Ascending aorta (tissue), 2 donors: ENCODE measurements at regions not wholly inside any gene's neighbourhood (a gene's known extent, or its start where the extent isn't known, plus 50 kb on each side); places are given as distances from the start of the nearest gene placed in this dataset.

ENCODE experiments used
- DNase-seq, 2 donors: peaks; one replicate each; pipeline ENCODE4 v3.0.0-alpha.2; 2019; ENCODE audit warnings: low spot score in 2 of 2
- H3K27ac ChIP-seq, 2 donors: fragments of 200-600 bp; sonication (generic); one replicate each; pipeline ENCODE4 v1.5.1; 2016 to 2017; ENCODE audit warnings: mild to moderate bottlenecking in 1 of 2
- H3K27me3 ChIP-seq: fragments of 200-600 bp; sonication (generic); one replicate; pipeline ENCODE4 v1.5.1; 2017
- H3K36me3 ChIP-seq, 2 donors: fragments of 200-600 bp; sonication (generic); one replicate each; pipeline ENCODE4 v1.5.1; 2016
- H3K4me1 ChIP-seq, 2 donors: fragments of 200-600 bp; sonication (generic); one replicate each; pipeline ENCODE4 v1.5.1; 2016 to 2017; ENCODE audit warnings: mild to moderate bottlenecking in 1 of 2
- H3K4me3 ChIP-seq, 2 donors: fragments of 200-600 bp; sonication (generic); one replicate each; pipeline ENCODE4 v1.5.1; 2016 to 2017; ENCODE audit warnings: mild to moderate bottlenecking in 1 of 2
- H3K9me3 ChIP-seq, 2 donors: fragments of 200-600 bp; sonication (generic); one replicate each; pipeline ENCODE4 v1.5.1; 2016
- intact Hi-C: fragments of 100-400 bp; cut with DNase I; formaldehyde crosslinking; loops from one replicate; pipeline ENCODE4 v1.15.1; 2023
- TF ChIP-seq, protein P1 (sequence below), 3 experiments: fragments of 200-600 bp in 2 of 3; fragments of 450-650 bp in 1 of 3; sonication (generic) in 2 of 3; IDR thresholded peaks; one replicate each; pipeline ENCODE4 v1.5.1; 2016 to 2019; ENCODE audit warnings: antibody characterized with exemption in 3 of 3, mild to moderate bottlenecking in 1 of 3, moderate library complexity in 1 of 3

GRCh38 chr15:79678032-79678701 is 218.6 kb downstream of the MTHFS start:
- intact Hi-C loops = no loop called here
- TF ChIP-seq, protein P1, sequence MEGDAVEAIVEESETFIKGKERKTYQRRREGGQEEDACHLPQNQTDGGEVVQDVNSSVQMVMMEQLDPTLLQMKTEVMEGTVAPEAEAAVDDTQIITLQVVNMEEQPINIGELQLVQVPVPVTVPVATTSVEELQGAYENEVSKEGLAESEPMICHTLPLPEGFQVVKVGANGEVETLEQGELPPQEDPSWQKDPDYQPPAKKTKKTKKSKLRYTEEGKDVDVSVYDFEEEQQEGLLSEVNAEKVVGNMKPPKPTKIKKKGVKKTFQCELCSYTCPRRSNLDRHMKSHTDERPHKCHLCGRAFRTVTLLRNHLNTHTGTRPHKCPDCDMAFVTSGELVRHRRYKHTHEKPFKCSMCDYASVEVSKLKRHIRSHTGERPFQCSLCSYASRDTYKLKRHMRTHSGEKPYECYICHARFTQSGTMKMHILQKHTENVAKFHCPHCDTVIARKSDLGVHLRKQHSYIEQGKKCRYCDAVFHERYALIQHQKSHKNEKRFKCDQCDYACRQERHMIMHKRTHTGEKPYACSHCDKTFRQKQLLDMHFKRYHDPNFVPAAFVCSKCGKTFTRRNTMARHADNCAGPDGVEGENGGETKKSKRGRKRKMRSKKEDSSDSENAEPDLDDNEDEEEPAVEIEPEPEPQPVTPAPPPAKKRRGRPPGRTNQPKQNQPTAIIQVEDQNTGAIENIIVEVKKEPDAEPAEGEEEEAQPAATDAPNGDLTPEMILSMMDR (IDR thresholded peaks at IDR 0.05) = no peak
- no peak for DNase-seq
- Histone ChIP-seq H3K36me3 (no peaks in the 10 kb centered on the region), H3K27ac (no peak overlapping the region), H3K4me1 (no peaks in the 10 kb centered on the region), H3K27me3 (no peaks in the 10 kb centered on the region), H3K4me3 (no peak overlapping the region), H3K9me3 (no peaks in the 10 kb centered on the region)

GRCh38 chr15:79680720-79681119 is 216.1 kb downstream of the MTHFS start:
- TF ChIP-seq, protein P1 (IDR thresholded peaks at IDR 0.05) = no peak
- intact Hi-C loops = no loop called here
- H3K27me3 ChIP-seq = no peaks in the 10 kb centered on the region
- no peaks in the 10 kb centered on the region for H3K9me3 ChIP-seq
- no peak overlapping the region for H3K27ac ChIP-seq
- H3K4me1 ChIP-seq = no peaks in the 10 kb centered on the region
- H3K36me3 ChIP-seq = no peaks in the 10 kb centered on the region
- no peak for DNase-seq
- no peak overlapping the region for H3K4me3 ChIP-seq

DNA sequence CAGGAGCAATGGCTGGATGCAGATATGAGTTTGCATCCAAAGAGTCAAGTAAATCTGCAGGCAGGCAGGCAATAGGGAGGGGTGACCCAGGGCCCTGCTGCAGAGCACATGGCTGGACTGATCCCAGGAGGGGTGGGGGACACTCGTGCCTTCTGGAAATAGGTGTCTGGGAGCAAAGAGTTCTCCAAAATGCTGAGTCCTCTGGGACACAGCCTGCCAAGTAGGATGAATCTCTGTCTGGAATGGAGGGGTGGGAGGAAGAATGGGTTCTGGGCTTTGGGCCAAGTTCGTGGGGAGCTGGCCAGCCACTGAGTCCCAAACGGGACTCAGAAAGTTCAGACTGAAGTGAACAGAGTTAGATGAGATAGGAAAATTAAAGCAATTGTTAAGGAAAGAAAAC is 214.5 kb downstream of the MTHFS start:
- TF ChIP-seq, protein P1 (IDR thresholded peaks at IDR 0.05) = no peak
- Histone ChIP-seq H3K27me3 (no peaks in the 10 kb centered on the region), H3K4me1 (no peaks in the 10 kb centered on the region), H3K9me3 (no peaks in the 10 kb centered on the region), H3K36me3 (no peaks in the 10 kb centered on the region), H3K4me3 (no peak overlapping the region), H3K27ac (no peak overlapping the region)
- intact Hi-C loops = no loop called here
- no peak for DNase-seq

DNA sequence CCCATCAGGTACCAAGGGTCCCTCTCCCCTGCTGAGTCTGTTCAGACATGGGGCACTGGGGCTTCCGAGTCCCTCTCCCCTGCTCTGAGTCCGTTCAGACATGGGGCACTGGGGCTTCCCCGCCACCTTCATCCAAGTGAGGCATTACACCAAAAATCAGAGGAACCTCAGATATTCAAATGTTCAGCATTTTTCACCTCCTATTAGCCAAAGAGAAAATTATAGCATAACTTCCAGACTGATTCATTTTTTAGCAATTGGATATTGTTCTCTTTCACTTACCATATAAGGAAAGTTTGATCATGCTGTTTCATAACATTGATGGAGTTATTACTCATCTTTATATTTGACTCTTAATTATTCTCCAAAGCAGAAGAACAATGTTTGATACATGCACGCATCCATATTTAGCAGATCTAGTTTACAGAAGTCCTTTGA is 213.9 kb downstream of the MTHFS start:
- DNase-seq = no peak
- H3K4me1 ChIP-seq = no peaks in the 10 kb centered on the region
- TF ChIP-seq, protein P1 (IDR thresholded peaks at IDR 0.05) = no peak
- H3K27me3 ChIP-seq = no peaks in the 10 kb centered on the region
- no peaks in the 10 kb centered on the region for H3K9me3 ChIP-seq
- intact Hi-C loops = no loop called here
- no peak overlapping the region for H3K27ac ChIP-seq
- no peaks in the 10 kb centered on the region for H3K36me3 ChIP-seq
- H3K4me3 ChIP-seq = no peak overlapping the region

DNA sequence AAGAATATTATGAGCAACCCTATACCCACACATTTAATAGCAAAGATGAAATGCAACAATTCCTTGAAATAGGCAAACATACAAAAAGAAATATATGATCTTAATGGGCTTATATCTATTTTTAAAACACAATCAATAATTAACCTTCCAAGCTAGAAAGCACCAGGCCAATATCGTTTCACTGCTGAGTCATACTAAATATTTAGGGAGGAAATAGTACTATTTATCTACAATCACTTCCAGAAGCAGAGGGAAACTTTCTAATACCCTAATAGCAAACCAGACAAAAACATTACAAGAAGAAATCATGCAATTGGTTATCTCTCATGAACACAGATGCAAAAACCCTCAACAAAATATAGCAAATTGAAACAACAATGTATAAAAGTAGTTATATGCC is 207.8 kb downstream of the MTHFS start:
- intact Hi-C loops = no loop called here
- DNase-seq = no peak
- no peaks in the 10 kb centered on the region for H3K4me1 ChIP-seq
- H3K27ac ChIP-seq = no peak overlapping the region
- TF ChIP-seq, protein P1 (IDR thresholded peaks at IDR 0.05) = no peak
- H3K27me3 ChIP-seq = no peaks in the 10 kb centered on the region
- peaks cover 0 to 5% of the 10 kb centered on the region in 2 donors for H3K9me3 ChIP-seq
- H3K4me3 ChIP-seq = no peak overlapping the region
- H3K36me3 ChIP-seq = no peaks in the 10 kb centered on the region
